IMR-90 (cell line): ENCODE measurements at regions not wholly inside any gene's neighbourhood (a gene's known extent, or its start where the extent isn't known, plus 50 kb on each side); places are given as distances from the start of the nearest gene placed in this dataset.

ENCODE experiments used
- ATAC-seq: fragments of 200-7000 bp; cut with Tn5 transposase; 2 replicates; pipeline ENCODE4 v1.9.1; 2020; ENCODE audit warnings: low read depth, mild to moderate bottlenecking, moderate library complexity
- BruUV-seq: library from RNA; stranded (reverse); fragments of 400-500 nt; replicated peaks from 2 replicates; lab custom pipeline; 2021; lab: Mats Ljungman, UMichigan
- CTCF ChIA-PET: fragments of 300-600 bp; formaldehyde crosslinking; extraction: SDS; loops from one replicate; lab custom pipeline; 2021; ENCODE audit warnings: antibody characterized with exemption; lab: Yijun Ruan, JAX
- POLR2A ChIA-PET: fragments of 300-600 bp; sonication (Branson Sonifier 250); formaldehyde crosslinking; loops from one replicate; lab custom pipeline; 2022; ENCODE audit warnings: antibody characterized with exemption; ENCODE audit not compliant: unreplicated experiment; lab: Charles Lee
- DNase-seq: peaks from one replicate; pipeline ENCODE4 v3.0.0; 2013
- H2AFZ ChIP-seq: replicated peaks from 2 replicates; pipeline ENCODE3; 2013; ENCODE audit warnings: low read length, mild to moderate bottlenecking; ENCODE audit not compliant: poor library complexity
- H2AK5ac ChIP-seq: 2 replicates; pipeline ENCODE4 v1.6.1; 2013; ENCODE audit warnings: low read depth, low read length, inconsistent platforms
- H2AK9ac ChIP-seq: replicated peaks from 2 replicates; pipeline ENCODE3; 2013; ENCODE audit warnings: mild to moderate bottlenecking, low read depth, low read length, moderate library complexity; ENCODE audit not compliant: poor library complexity
- H2BK120ac ChIP-seq: 2 replicates; pipeline ENCODE4 v1.6.1; 2013; ENCODE audit warnings: low read depth, low read length, inconsistent platforms
- H2BK15ac ChIP-seq: 3 replicates; pipeline ENCODE4 v1.6.1; 2013; ENCODE audit warnings: low read depth, low read length, inconsistent platforms
- H2BK20ac ChIP-seq: 2 replicates; pipeline ENCODE4 v1.6.1; 2013; ENCODE audit warnings: low read depth, mild to moderate bottlenecking, inconsistent platforms, low read length, moderate library complexity
- H2BK5ac ChIP-seq: 2 replicates; pipeline ENCODE4 v1.6.1; 2013; ENCODE audit warnings: mild to moderate bottlenecking, low read depth, low read length, inconsistent platforms; ENCODE audit not compliant: poor library complexity, severe bottlenecking
- H3K14ac ChIP-seq: replicated peaks from 2 replicates; pipeline ENCODE4 v1.6.1; 2013; ENCODE audit warnings: low read depth, low read length, inconsistent platforms
- H3K18ac ChIP-seq: 2 replicates; pipeline ENCODE4 v1.6.1; 2013; ENCODE audit warnings: low read depth, low read length, control low read depth
- H3K23ac ChIP-seq: 2 replicates; pipeline ENCODE4 v1.6.1; 2013; ENCODE audit warnings: low read depth, low read length, inconsistent platforms
- H3K27ac ChIP-seq: 2 replicates; pipeline ENCODE4 v1.5.1; 2013; ENCODE audit warnings: mild to moderate bottlenecking, control low read depth, low read length; ENCODE audit not compliant: insufficient read depth
- H3K27me3 ChIP-seq: 2 replicates; pipeline ENCODE4 v1.6.1; 2013; ENCODE audit warnings: low read length; ENCODE audit not compliant: control insufficient read depth, insufficient read depth
- H3K36me3 ChIP-seq: 2 replicates; pipeline ENCODE4 v1.6.1; 2013; ENCODE audit warnings: low read length, mixed read lengths; ENCODE audit not compliant: control insufficient read depth, insufficient read depth
- H3K4ac ChIP-seq: 2 replicates; pipeline ENCODE4 v1.6.1; 2013; ENCODE audit warnings: low read depth, low read length, inconsistent platforms
- H3K4me1 ChIP-seq: 2 replicates; pipeline ENCODE4 v1.6.1; 2013; ENCODE audit warnings: low read length, mixed read lengths; ENCODE audit not compliant: control insufficient read depth, insufficient read depth
- H3K4me2 ChIP-seq: 2 replicates; pipeline ENCODE4 v1.6.1; 2013; ENCODE audit warnings: low read depth, mild to moderate bottlenecking, control low read depth, low read length, moderate library complexity
- H3K4me3 ChIP-seq: 2 replicates; pipeline ENCODE4 v1.5.1; 2013; ENCODE audit warnings: low read depth, mild to moderate bottlenecking, control low read depth, low read length, moderate library complexity; ENCODE audit not compliant: insufficient read depth
- H3K56ac ChIP-seq: 2 replicates; pipeline ENCODE4 v1.6.1; 2013; ENCODE audit warnings: low read length, inconsistent platforms; ENCODE audit not compliant: insufficient read depth; ENCODE audit errors: extremely low read depth
- H3K79me1 ChIP-seq, 2 experiments: 2 replicates each; pipeline ENCODE4 v1.6.1; 2013; ENCODE audit warnings: low read length in 2 of 2, inconsistent platforms in 1 of 2, low read depth in 1 of 2
- H3K9ac ChIP-seq: 2 replicates; pipeline ENCODE4 v1.6.1; 2013; ENCODE audit warnings: low read depth, low read length, control low read depth
- H3K9me1 ChIP-seq: 2 replicates; pipeline ENCODE4 v1.6.1; 2013; ENCODE audit warnings: low read length, inconsistent platforms; ENCODE audit not compliant: insufficient read depth
- H3K9me3 ChIP-seq: 2 replicates; pipeline ENCODE4 v1.6.1; 2013; ENCODE audit warnings: low read length; ENCODE audit not compliant: control insufficient read depth, insufficient read depth
- H4K20me1 ChIP-seq: 2 replicates; pipeline ENCODE4 v1.6.1; 2013; ENCODE audit warnings: low read length, inconsistent platforms; ENCODE audit not compliant: insufficient read depth
- H4K5ac ChIP-seq: 2 replicates; pipeline ENCODE4 v1.6.1; 2013; ENCODE audit warnings: mild to moderate bottlenecking, low read depth, low read length, control low read depth
- H4K8ac ChIP-seq, 2 experiments: 2 replicates each; pipeline ENCODE4 v1.6.1; 2013; ENCODE audit warnings: low read depth in 2 of 2, low read length in 2 of 2, control low read depth in 1 of 2, inconsistent platforms in 1 of 2
- H4K91ac ChIP-seq: 2 replicates; pipeline ENCODE4 v1.6.1; 2013; ENCODE audit warnings: low read depth, low read length, inconsistent platforms; ENCODE audit not compliant: insufficient read depth
- CEBPB ChIP-seq: IDR thresholded peaks from 2 replicates; pipeline ENCODE4 v1.6.1; 2012; ENCODE audit warnings: low read depth, low read length, improper control_type of control experiment
- MAZ ChIP-seq: IDR thresholded peaks from 2 replicates; pipeline ENCODE4 v1.6.1; 2012; ENCODE audit warnings: low read depth, mild to moderate bottlenecking, low read length, improper control_type of control experiment, moderate library complexity, borderline replicate concordance
- RAD21 ChIP-seq: IDR thresholded peaks from 2 replicates; pipeline ENCODE4 v1.6.1; 2012; ENCODE audit warnings: low read length, improper control_type of control experiment
- RFX5 ChIP-seq: IDR thresholded peaks from 2 replicates; pipeline ENCODE4 v1.8.0; 2012; ENCODE audit warnings: low read depth, mild to moderate bottlenecking, low read length, moderate library complexity
- SMC3 ChIP-seq: fragments of 150-350 bp; IDR thresholded peaks from 2 replicates; pipeline ENCODE4 v1.6.1; 2016; ENCODE audit warnings: low read depth, mild to moderate bottlenecking, antibody characterized with exemption, low read length, moderate library complexity
- WGBS, 2 experiments: methylation state at CpG; one replicate each; pipeline versions ENCODE4 v1.1.5 to v1.1.7; 2013; ENCODE audit warnings: missing lambda C conversion rate in 2 of 2; ENCODE audit not compliant: insufficient read length in 1 of 2; ENCODE audit errors: extremely low coverage in 2 of 2; 5-methylcytosine and 5-hydroxymethylcytosine counted together
- dilution Hi-C: fragments of 300-500 bp; cut with HindIII; formaldehyde crosslinking; loops from one replicate; pipeline ENCODE4 v1.14.3; 2018; ENCODE audit warnings: low sequenced_read_pairs; ENCODE audit not compliant: unreplicated experiment
- in situ Hi-C: fragments of 300-500 bp; cut with MboI; formaldehyde crosslinking; loops from 3 replicates; pipeline ENCODE4 v1.14.3; 2019; ENCODE audit warnings: low sequenced_read_pairs, inconsistent platforms, mixed read lengths
- intact Hi-C: fragments of 100-400 bp; cut with micrococcal nuclease; formaldehyde crosslinking; loops from 2 replicates; pipeline ENCODE4 v1.10.0; 2022

- BruUV-seq: no TSS peak
- intact Hi-C loops: no loop called here
- Histone ChIP-seq H3K18ac (no peak overlapping the region), H2AK9ac (no peak overlapping the region), H2BK20ac (no peak overlapping the region), H4K91ac (no peak overlapping the region), H3K36me3 (no peaks in the 10 kb centered on the region), H4K8ac (no peak overlapping the region), H3K56ac (no peak overlapping the region), H3K27ac (no peak overlapping the region), H4K5ac (no peak overlapping the region), H3K23ac (no peak overlapping the region), H3K9ac (no peak overlapping the region), H3K4me1 (peaks cover 7% of the 10 kb centered on the region), H3K27me3 (no peaks in the 10 kb centered on the region), H3K4me2 (no peak overlapping the region), H3K4ac (no peak overlapping the region), H3K9me3 (no peaks in the 10 kb centered on the region), H3K79me1 (no peaks in the 10 kb centered on the region; a peak in 1 of 4 replicates), H2BK5ac (no peak overlapping the region), H3K14ac (no peak overlapping the region), H2AK5ac (peak overlapping the region; percentile 26; the same call in 1 of the 2 replicates), H3K4me3 (no peak overlapping the region), H3K9me1 (peaks cover 8% of the 10 kb centered on the region; the same call in 1 of the 2 replicates), H2BK120ac (no peak overlapping the region), H2BK15ac (no peak overlapping the region), H4K20me1 (no peaks in the 10 kb centered on the region), H2AFZ (no peak overlapping the region)
- dilution Hi-C loops: no loop called here
- POLR2A ChIA-PET: no interaction called here
- in situ Hi-C loops: no loop called here
- WGBS, 2 experiments: no CpG with 5 or more reads among the region's 3 CpGs
- ATAC-seq (no peak), DNase-seq (no peak)
- CTCF ChIA-PET: no interaction called here
- TF ChIP-seq MAZ (no peak), SMC3 (no peak), RAD21 (no peak), RFX5 (no peak), CEBPB (no peak)
These were observed 50.8 kb upstream of the NFE2L2 start for GRCh38 chr2:177315364-177315763.
